Colonic mucosa (tissue), 4 donors: ENCODE measurements at regions not wholly inside any gene's neighbourhood (a gene's known extent, or its start where the extent isn't known, plus 50 kb on each side); places are given as distances from the start of the nearest gene placed in this dataset.
"Not testable (repeated sequence)": the region's sequence is repeated elsewhere in the genome, so short reads cannot be mapped to it uniquely, and the experiment has no call there.

Experiments
- DNase-seq: peaks from one replicate; pipeline ENCODE4 v3.0.0-alpha.2; 2020
- H3K27ac ChIP-seq: fragments of 200-600 bp; one replicate; pipeline ENCODE4 v1.8.0; 2021
- H3K27me3 ChIP-seq: fragments of 200-600 bp; one replicate; pipeline ENCODE4 v1.8.0; 2021
- H3K36me3 ChIP-seq: fragments of 200-600 bp; one replicate; pipeline ENCODE4 v1.8.0; 2021
- H3K4me1 ChIP-seq: fragments of 200-600 bp; one replicate; pipeline ENCODE4 v1.8.0; 2021; ENCODE audit warnings: mild to moderate bottlenecking
- H3K4me3 ChIP-seq: fragments of 200-600 bp; one replicate; pipeline ENCODE4 v1.8.0; 2021
- H3K9ac ChIP-seq, 2 donors: one replicate each; pipeline ENCODE4 v1.7.0; 2013; ENCODE audit warnings: control low read depth in 2 of 2, low read depth in 2 of 2, low read length in 2 of 2
- H3K9me3 ChIP-seq: fragments of 200-600 bp; one replicate; pipeline ENCODE4 v1.8.0; 2021
- CTCF ChIP-seq: fragments of 200-600 bp; IDR thresholded peaks from one replicate; pipeline ENCODE4 v1.8.0; 2022; ENCODE audit warnings: antibody characterized with exemption, mild to moderate bottlenecking
- intact Hi-C: fragments of 100-400 bp; cut with DNase I; formaldehyde crosslinking; loops from one replicate; pipeline ENCODE4 v1.14.1; 2022
- donor health status: healthy.
- donor health status: DM: no; HTN: no; CAD: no.
- donor health status: DM: no; HTN: no; CAD: no.

- no peak for DNase-seq
- no peaks in the 10 kb centered on the region for H3K36me3 ChIP-seq
- no peaks in the 10 kb centered on the region for H3K9me3 ChIP-seq
- H3K4me1 ChIP-seq = no peaks in the 10 kb centered on the region
- H3K27me3 ChIP-seq = no peaks in the 10 kb centered on the region
- intact Hi-C loops = no loop called here
- H3K27ac ChIP-seq = no peak overlapping the region
- no peak for TF ChIP-seq CTCF
- H3K4me3 ChIP-seq = no peak overlapping the region
- no peak overlapping the region for H3K9ac ChIP-seq
Measured at GRCh38 chrX:63426519-63426918, 75.4 kb upstream of the SPIN4 start.

GRCh38 chrX:63424063-63424462 is 72.9 kb upstream of the SPIN4 start:
- H3K27ac ChIP-seq = no peak overlapping the region
- intact Hi-C loops = no loop called here

GRCh38 chrX:63421411-63421810 is 70.3 kb upstream of the SPIN4 start:
- no peaks in the 10 kb centered on the region for H3K9me3 ChIP-seq
- H3K36me3 ChIP-seq = no peaks in the 10 kb centered on the region
- DNase-seq = no peak
- H3K27ac ChIP-seq = no peak overlapping the region
- TF ChIP-seq CTCF = no peak
- H3K4me3 ChIP-seq = no peak overlapping the region
- intact Hi-C loops = no loop called here
- no peaks in the 10 kb centered on the region for H3K27me3 ChIP-seq
- no peak overlapping the region for H3K9ac ChIP-seq
- H3K4me1 ChIP-seq = no peaks in the 10 kb centered on the region

More at GRCh38 chrX:63424063-63424462, 72.9 kb upstream of the SPIN4 start:
- no peak for TF ChIP-seq CTCF
- H3K9ac ChIP-seq = no peak overlapping the region
- no peaks in the 10 kb centered on the region for H3K4me1 ChIP-seq
- H3K36me3 ChIP-seq = no peaks in the 10 kb centered on the region
- DNase-seq = no peak
- H3K9me3 ChIP-seq = no peaks in the 10 kb centered on the region
- no peak overlapping the region for H3K4me3 ChIP-seq
- H3K27me3 ChIP-seq = no peaks in the 10 kb centered on the region

GRCh38 chrX:63418211-63418610 is 67.1 kb upstream of the SPIN4 start:
- no peak overlapping the region for H3K27ac ChIP-seq
- H3K36me3 ChIP-seq = no peaks in the 10 kb centered on the region
- TF ChIP-seq CTCF = no peak
- H3K9me3 ChIP-seq = no peaks in the 10 kb centered on the region
- H3K4me3 ChIP-seq = no peak overlapping the region
- H3K27me3 ChIP-seq = no peaks in the 10 kb centered on the region
- no peak for DNase-seq
- intact Hi-C loops = no loop called here
- H3K4me1 ChIP-seq = no peaks in the 10 kb centered on the region
- no peak overlapping the region for H3K9ac ChIP-seq

GRCh38 chrX:63417649-63418048 is 66.5 kb upstream of the SPIN4 start:
- H3K36me3 ChIP-seq = no peaks in the 10 kb centered on the region
- TF ChIP-seq CTCF = no peak
- no peak overlapping the region for H3K4me3 ChIP-seq
- H3K4me1 ChIP-seq = no peaks in the 10 kb centered on the region
- DNase-seq = no peak
- H3K9me3 ChIP-seq = no peaks in the 10 kb centered on the region
- H3K27ac ChIP-seq = no peak overlapping the region
- intact Hi-C loops = no loop called here
- no peak overlapping the region for H3K9ac ChIP-seq
- no peaks in the 10 kb centered on the region for H3K27me3 ChIP-seq

GRCh38 chrX:63409934-63410333 is 58.8 kb upstream of the SPIN4 start:
- H3K9ac ChIP-seq, H3K4me1 ChIP-seq, DNase-seq, intact Hi-C loops, H3K27me3 ChIP-seq, H3K27ac ChIP-seq, H3K9me3 ChIP-seq, H3K36me3 ChIP-seq, H3K4me3 ChIP-seq: not testable (repeated sequence)
